ENCODE measurements at regions not wholly inside any gene's neighbourhood (a gene's known extent, or its start where the extent isn't known, plus 50 kb on each side); places are given as distances from the start of the nearest gene placed in this dataset.

DNA sequence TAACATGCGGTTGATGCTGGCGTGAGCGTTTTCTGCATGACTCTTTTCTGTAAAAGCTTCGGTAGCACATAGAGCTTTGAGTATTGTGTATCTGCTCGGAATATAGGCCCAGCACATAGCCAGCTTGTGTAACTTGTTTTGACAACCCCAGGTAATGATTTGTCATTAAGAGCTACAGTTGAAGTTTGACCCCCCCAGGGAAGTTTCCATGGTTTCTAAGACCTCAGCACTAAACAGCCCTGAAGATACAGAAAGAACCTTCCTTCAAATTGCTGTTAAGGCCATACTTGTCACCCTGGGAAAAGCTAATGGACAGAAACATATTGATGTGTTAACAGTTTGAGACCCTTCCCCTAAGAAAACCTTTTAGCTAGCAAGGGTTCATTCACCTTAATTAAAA lies 380.7 kb downstream of the PRDM2 start:
- TF ChIP-seq, protein P1, sequence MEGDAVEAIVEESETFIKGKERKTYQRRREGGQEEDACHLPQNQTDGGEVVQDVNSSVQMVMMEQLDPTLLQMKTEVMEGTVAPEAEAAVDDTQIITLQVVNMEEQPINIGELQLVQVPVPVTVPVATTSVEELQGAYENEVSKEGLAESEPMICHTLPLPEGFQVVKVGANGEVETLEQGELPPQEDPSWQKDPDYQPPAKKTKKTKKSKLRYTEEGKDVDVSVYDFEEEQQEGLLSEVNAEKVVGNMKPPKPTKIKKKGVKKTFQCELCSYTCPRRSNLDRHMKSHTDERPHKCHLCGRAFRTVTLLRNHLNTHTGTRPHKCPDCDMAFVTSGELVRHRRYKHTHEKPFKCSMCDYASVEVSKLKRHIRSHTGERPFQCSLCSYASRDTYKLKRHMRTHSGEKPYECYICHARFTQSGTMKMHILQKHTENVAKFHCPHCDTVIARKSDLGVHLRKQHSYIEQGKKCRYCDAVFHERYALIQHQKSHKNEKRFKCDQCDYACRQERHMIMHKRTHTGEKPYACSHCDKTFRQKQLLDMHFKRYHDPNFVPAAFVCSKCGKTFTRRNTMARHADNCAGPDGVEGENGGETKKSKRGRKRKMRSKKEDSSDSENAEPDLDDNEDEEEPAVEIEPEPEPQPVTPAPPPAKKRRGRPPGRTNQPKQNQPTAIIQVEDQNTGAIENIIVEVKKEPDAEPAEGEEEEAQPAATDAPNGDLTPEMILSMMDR (IDR thresholded peaks at IDR 0.05; ENCODE audit: borderline replicate concordance), result no peak
- H3K9me3 ChIP-seq (replicated peaks), result peaks cover 9% of the 10 kb centered on the region
- intact Hi-C loops (cut with micrococcal nuclease), result no loop called here
- H3K4me1 ChIP-seq, result no peaks in the 10 kb centered on the region
- no peak for DNase-seq
- H3K27me3 ChIP-seq (ENCODE audit: low read depth), result peaks cover 27% of the 10 kb centered on the region
- H3K36me3 ChIP-seq, result no peaks in the 10 kb centered on the region
- no peak overlapping the region for H3K4me3 ChIP-seq
- H3K27ac ChIP-seq (replicated peaks), result no peak overlapping the region

DNA sequence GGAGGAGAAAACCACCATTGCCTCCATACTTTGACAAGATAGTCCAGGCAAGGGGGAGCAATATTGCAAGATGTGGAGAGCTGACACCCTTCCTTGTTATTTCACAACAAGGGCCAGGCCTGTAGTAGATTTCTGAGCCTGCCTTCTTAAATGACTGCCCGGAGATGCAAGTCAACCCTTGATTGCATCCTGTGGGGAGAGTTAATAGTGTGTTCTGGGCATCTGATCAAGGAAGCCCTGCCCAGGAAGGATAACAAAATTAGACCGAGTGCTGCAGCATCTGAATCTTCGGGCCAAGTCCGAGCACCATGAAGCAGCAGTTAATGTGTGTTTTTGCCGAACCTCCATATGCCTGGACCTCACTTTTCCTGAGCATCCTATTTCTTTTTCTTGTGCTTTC lies 382.3 kb downstream of the PRDM2 start:
- TF ChIP-seq, protein P1 (IDR thresholded peaks at IDR 0.05; ENCODE audit: borderline replicate concordance), result no peak
- no peaks in the 10 kb centered on the region for H3K4me1 ChIP-seq
- no peak for DNase-seq
- H3K27ac ChIP-seq (replicated peaks), result no peak overlapping the region
- H3K36me3 ChIP-seq, result no peaks in the 10 kb centered on the region
- intact Hi-C loops (cut with micrococcal nuclease), result no loop called here
- H3K4me3 ChIP-seq, result no peak overlapping the region
- no peaks in the 10 kb centered on the region for H3K9me3 ChIP-seq (replicated peaks)
- peaks cover 18% of the 10 kb centered on the region for H3K27me3 ChIP-seq (ENCODE audit: low read depth)

GRCh38 chr1:14083277-14083676 lies 383.3 kb downstream of the PRDM2 start:
- Histone ChIP-seq H3K27me3 (ENCODE audit: low read depth) (peaks cover 18% of the 10 kb centered on the region), H3K4me3 (no peak overlapping the region), H3K9me3 (replicated peaks) (no peaks in the 10 kb centered on the region), H3K27ac (replicated peaks) (no peak overlapping the region), H3K4me1 (no peaks in the 10 kb centered on the region), H3K36me3 (no peaks in the 10 kb centered on the region)
- intact Hi-C loops (cut with micrococcal nuclease), result no loop called here
- TF ChIP-seq, protein P1 (IDR thresholded peaks at IDR 0.05; ENCODE audit: borderline replicate concordance), result no peak
- DNase-seq, result no peak

DNA sequence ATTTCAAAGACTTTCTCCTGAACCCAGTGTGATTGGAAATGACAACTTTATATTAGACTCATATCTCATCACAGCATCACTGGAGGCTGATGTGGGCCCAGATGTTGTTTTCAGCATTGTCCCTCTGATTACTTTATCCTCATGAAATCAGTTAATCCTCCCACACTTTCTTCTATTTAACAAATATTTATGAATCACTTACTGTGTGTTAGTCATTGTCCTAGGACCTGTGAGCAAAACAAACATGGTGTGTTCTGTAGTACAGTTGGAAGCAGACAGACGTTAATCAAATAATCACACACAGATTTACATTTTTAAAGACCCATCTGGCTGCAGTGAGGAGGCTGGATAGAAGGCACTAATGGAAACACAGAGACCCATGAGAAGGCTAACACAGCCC lies 383.7 kb downstream of the PRDM2 start:
- intact Hi-C loops (cut with micrococcal nuclease), result no loop called here
- Histone ChIP-seq H3K4me3 (no peak overlapping the region), H3K4me1 (no peaks in the 10 kb centered on the region), H3K27me3 (ENCODE audit: low read depth) (peaks cover 14% of the 10 kb centered on the region), H3K27ac (replicated peaks) (no peak overlapping the region), H3K9me3 (replicated peaks) (no peaks in the 10 kb centered on the region), H3K36me3 (no peaks in the 10 kb centered on the region)
- no peak for DNase-seq
- TF ChIP-seq, protein P1 (IDR thresholded peaks at IDR 0.05; ENCODE audit: borderline replicate concordance), result no peak

DNA sequence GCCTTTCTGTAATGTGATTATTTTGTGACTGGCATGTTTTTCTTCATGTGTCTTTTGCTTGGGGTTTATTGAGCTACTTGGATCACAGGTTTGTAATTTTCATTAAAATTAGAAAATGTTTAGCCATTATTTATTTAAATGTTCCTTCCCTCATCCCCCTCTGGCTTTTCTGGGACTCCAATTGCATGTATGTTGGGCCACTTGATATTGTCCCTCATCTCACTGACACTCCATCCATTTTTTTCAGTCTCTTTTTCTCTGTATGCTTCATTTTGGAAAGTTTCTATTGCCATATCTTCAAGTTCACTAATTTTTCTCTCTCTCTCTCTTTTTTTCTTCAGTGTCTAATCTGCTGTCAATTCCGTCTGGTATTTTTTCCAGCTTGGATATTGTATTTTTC lies 390.1 kb downstream of the PRDM2 start:
- H3K36me3 ChIP-seq, result no peaks in the 10 kb centered on the region
- intact Hi-C loops (cut with micrococcal nuclease), result no loop called here
- DNase-seq, result no peak
- peaks cover 16% of the 10 kb centered on the region for H3K9me3 ChIP-seq (replicated peaks)
- no peaks in the 10 kb centered on the region for H3K4me1 ChIP-seq
- H3K27ac ChIP-seq (replicated peaks), result no peak overlapping the region
- H3K4me3 ChIP-seq, result no peak overlapping the region
- peaks cover 7% of the 10 kb centered on the region for H3K27me3 ChIP-seq (ENCODE audit: low read depth)
- TF ChIP-seq, protein P1 (IDR thresholded peaks at IDR 0.05; ENCODE audit: borderline replicate concordance), result no peak

DNA sequence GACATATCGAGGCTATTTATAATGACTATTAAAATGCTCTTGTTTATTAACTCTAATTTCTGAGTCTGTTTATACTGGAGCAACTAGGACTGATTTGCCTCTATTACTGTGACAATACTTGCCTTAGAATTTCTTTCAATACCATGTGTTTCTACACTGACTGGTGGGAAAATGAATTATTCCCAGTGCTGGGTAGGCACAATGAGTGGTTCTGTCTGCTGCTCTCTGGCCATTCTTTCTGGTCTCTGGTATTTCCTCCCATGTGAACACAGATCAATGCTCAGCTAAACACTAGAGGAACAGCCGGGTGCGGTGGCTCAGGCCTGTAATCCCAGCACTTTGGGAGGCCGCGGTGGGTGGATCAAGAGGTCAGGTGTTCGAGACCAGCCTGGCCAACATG lies 390.5 kb downstream of the PRDM2 start:
- Histone ChIP-seq H3K4me1 (no peaks in the 10 kb centered on the region), H3K36me3 (no peaks in the 10 kb centered on the region), H3K27me3 (ENCODE audit: low read depth) (peaks cover 11% of the 10 kb centered on the region), H3K9me3 (replicated peaks) (peaks cover 16% of the 10 kb centered on the region), H3K27ac (replicated peaks) (no peak overlapping the region), H3K4me3 (no peak overlapping the region)
- TF ChIP-seq, protein P1 (IDR thresholded peaks at IDR 0.05; ENCODE audit: borderline replicate concordance), result no peak
- DNase-seq, result no peak
- intact Hi-C loops (cut with micrococcal nuclease), result no loop called here

Data from left ventricle myocardium inferior (tissue), 1 donor.